Glutamatergic neuron (in vitro differentiated cells): ENCODE measurements at regions not wholly inside any gene's neighbourhood (a gene's known extent, or its start where the extent isn't known, plus 50 kb on each side); places are given as distances from the start of the nearest gene placed in this dataset.

Experiments
- DNase-seq: peaks from one replicate; pipeline ENCODE4 v3.0.0; 2022
- H3K27ac Mint-ChIP-seq: one replicate; pipeline ENCODE4 v1.8.0; 2020; ENCODE audit warnings: mild to moderate bottlenecking, mixed read lengths, inconsistent platforms; ENCODE audit not compliant: unreplicated experiment
- H3K27me3 Mint-ChIP-seq: one replicate; pipeline ENCODE4 v1.8.0; 2020; ENCODE audit warnings: mild to moderate bottlenecking, moderate library complexity, mixed read lengths, inconsistent platforms; ENCODE audit not compliant: unreplicated experiment
- H3K36me3 Mint-ChIP-seq: one replicate; pipeline ENCODE4 v1.8.0; 2020; ENCODE audit warnings: mild to moderate bottlenecking, mixed read lengths, inconsistent platforms; ENCODE audit not compliant: unreplicated experiment
- H3K4me1 Mint-ChIP-seq: one replicate; pipeline ENCODE4 v1.8.0; 2020; ENCODE audit warnings: mild to moderate bottlenecking, low read depth, mixed read lengths, inconsistent platforms; ENCODE audit not compliant: unreplicated experiment
- H3K4me3 Mint-ChIP-seq: one replicate; pipeline ENCODE4 v1.8.0; 2020; ENCODE audit warnings: mild to moderate bottlenecking, mixed read lengths, inconsistent platforms; ENCODE audit not compliant: unreplicated experiment
- H3K9me3 Mint-ChIP-seq: one replicate; pipeline ENCODE4 v1.8.0; 2020; ENCODE audit warnings: mild to moderate bottlenecking, moderate library complexity, mixed read lengths, inconsistent platforms; ENCODE audit not compliant: unreplicated experiment
- TF ChIP-seq, protein P1 (sequence below): fragments of 200-600 bp; sonication (generic); IDR thresholded peaks from one replicate; pipeline ENCODE4 v1.5.0; 2021; ENCODE audit not compliant: partially characterized antibody, unreplicated experiment

GRCh38 chr6:138654715-138655634 lies 118.6 kb upstream of the CCDC28A start:
- DNase-seq = no peak
- Mint-ChIP-seq H3K27ac (no peak overlapping the region), H3K4me1 (no peaks in the 10 kb centered on the region), H3K27me3 (no peaks in the 10 kb centered on the region), H3K9me3 (no peaks in the 10 kb centered on the region), H3K36me3 (no peaks in the 10 kb centered on the region), H3K4me3 (no peak overlapping the region)
- TF ChIP-seq, protein P1, sequence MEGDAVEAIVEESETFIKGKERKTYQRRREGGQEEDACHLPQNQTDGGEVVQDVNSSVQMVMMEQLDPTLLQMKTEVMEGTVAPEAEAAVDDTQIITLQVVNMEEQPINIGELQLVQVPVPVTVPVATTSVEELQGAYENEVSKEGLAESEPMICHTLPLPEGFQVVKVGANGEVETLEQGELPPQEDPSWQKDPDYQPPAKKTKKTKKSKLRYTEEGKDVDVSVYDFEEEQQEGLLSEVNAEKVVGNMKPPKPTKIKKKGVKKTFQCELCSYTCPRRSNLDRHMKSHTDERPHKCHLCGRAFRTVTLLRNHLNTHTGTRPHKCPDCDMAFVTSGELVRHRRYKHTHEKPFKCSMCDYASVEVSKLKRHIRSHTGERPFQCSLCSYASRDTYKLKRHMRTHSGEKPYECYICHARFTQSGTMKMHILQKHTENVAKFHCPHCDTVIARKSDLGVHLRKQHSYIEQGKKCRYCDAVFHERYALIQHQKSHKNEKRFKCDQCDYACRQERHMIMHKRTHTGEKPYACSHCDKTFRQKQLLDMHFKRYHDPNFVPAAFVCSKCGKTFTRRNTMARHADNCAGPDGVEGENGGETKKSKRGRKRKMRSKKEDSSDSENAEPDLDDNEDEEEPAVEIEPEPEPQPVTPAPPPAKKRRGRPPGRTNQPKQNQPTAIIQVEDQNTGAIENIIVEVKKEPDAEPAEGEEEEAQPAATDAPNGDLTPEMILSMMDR = no peak

DNA sequence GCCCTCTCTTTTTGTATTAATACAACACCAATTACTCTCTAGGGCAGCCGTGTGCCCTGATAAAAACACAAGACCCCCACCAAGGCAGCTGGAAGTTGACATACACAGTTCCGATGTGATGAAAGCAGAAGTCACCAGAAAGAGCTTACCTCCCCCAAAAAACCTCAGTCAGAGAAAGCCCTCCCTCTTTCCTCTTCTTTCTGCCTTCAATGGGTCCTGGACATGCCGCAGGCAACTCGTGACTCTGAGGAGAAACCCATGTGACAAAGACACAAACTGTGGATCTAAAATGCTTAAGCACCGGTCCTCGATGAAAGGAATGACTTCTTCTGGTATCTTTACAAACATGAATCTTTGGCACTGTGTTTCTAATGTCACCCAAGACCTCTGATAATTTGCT lies 117.7 kb upstream of the CCDC28A start:
- no peaks in the 10 kb centered on the region for H3K4me1 Mint-ChIP-seq
- TF ChIP-seq, protein P1 = no peak
- no peak overlapping the region for H3K27ac Mint-ChIP-seq
- H3K36me3 Mint-ChIP-seq = no peaks in the 10 kb centered on the region
- H3K9me3 Mint-ChIP-seq = no peaks in the 10 kb centered on the region
- DNase-seq = no peak
- no peaks in the 10 kb centered on the region for H3K27me3 Mint-ChIP-seq
- no peak overlapping the region for H3K4me3 Mint-ChIP-seq

DNA sequence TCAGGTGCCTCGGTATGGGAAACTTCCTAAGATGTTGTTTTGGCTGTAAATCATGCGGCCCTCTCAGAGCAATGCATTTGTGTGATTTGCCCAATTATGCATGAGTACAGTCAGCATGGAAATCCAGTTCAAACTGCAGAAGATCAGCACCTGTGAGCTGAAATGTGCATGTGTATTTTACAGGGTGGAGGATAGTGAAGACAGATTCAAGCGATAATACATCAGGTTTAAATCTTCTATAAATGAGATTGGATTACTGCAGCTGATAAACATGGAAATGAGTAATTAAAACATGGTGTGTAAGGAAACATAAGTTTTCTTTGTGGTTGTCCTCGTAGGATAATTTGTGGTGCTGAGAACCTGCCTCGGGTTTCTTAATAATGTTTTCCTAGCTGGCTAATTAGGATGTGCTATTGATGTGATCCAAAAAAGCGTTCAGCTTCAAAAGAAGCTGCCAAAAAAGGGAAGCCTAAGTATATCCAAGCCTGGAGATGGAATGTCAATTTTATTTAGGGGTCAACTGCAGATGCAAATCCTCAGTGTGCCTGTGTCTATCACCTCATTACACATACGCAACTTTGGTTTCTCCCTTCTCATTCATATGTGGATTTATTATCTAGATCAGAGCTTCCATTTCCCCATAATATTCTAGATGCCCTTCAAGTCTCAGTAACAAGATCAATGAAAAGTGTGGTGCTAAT lies 117.1 kb upstream of the CCDC28A start:
- Mint-ChIP-seq H3K4me1 (no peaks in the 10 kb centered on the region), H3K27ac (no peak overlapping the region), H3K9me3 (no peaks in the 10 kb centered on the region), H3K36me3 (no peaks in the 10 kb centered on the region), H3K27me3 (no peaks in the 10 kb centered on the region), H3K4me3 (no peak overlapping the region)
- TF ChIP-seq, protein P1 = no peak
- no peak for DNase-seq

DNA sequence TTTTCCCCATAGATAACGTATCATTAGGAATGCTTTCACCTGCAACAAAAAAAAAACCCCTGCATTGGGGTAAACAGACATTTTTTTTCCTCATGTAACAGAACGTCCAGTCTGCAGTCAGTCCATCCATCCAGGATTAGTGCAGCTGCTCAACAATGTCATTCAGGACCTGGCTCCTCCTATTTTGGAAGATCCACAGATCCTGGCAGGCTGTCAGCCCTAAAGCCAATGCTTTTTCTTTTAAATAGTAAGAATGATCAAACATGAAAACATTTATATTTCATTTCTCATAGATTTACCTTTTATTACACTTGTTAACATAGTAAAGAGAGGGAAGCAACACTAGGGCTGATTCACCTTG lies 116.5 kb upstream of the CCDC28A start:
- Mint-ChIP-seq H3K4me3 (no peak overlapping the region), H3K36me3 (no peaks in the 10 kb centered on the region), H3K4me1 (no peaks in the 10 kb centered on the region), H3K9me3 (no peaks in the 10 kb centered on the region), H3K27ac (no peak overlapping the region), H3K27me3 (no peaks in the 10 kb centered on the region)
- no peak for DNase-seq
- TF ChIP-seq, protein P1 = no peak

GRCh38 chr6:138659998-138660397 lies 113.6 kb upstream of the CCDC28A start:
- TF ChIP-seq, protein P1 = no peak
- H3K4me1 Mint-ChIP-seq = no peaks in the 10 kb centered on the region
- no peaks in the 10 kb centered on the region for H3K9me3 Mint-ChIP-seq
- no peak overlapping the region for H3K4me3 Mint-ChIP-seq
- no peaks in the 10 kb centered on the region for H3K27me3 Mint-ChIP-seq
- no peak overlapping the region for H3K27ac Mint-ChIP-seq
- no peak for DNase-seq
- H3K36me3 Mint-ChIP-seq = no peaks in the 10 kb centered on the region
